Stromal cell of bone marrow (primary cell): ENCODE measurements at regions not wholly inside any gene's neighbourhood (a gene's known extent, or its start where the extent isn't known, plus 50 kb on each side); places are given as distances from the start of the nearest gene placed in this dataset.
A peak's percentile ranks its signal among the peaks of the same experiment; 100 is the strongest.
"Not testable (repeated sequence)": the region's sequence is repeated elsewhere in the genome, so short reads cannot be mapped to it uniquely, and the experiment has no call there.

Source experiments
- DNase-seq: peaks from one replicate; pipeline ENCODE4 v3.0.0-alpha.2; 2012; ENCODE audit warnings: low read depth

DNA sequence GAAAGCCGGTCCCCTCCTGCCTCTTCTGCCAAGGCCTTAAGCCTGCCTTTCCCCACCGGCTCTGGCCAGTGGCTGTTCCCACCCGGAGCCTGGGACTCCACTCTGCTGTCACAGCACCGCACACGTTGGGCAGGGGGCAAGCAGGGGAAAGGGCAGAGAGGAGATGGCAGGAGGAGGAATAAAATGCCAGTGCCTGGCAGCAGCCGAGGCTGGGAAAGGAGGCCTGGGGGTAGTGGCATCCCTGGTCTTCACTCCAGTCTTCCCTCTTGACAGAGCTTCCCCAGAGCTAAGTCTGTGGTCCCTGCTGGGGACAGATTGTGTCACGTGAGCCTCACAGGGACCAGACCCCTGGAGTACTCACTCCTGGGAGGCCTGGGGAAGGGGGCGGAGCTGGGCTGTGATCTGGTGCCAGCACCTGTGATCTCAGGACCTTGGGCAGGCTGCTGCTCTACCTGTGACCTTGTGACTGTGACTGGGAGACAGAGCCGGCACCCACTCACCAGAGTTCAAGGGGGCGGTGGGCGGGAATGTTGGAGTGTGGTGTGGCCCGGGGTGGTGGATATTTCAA is 97.2 kb upstream of the GSE1 start:
- DNase-seq, result no peak

DNA sequence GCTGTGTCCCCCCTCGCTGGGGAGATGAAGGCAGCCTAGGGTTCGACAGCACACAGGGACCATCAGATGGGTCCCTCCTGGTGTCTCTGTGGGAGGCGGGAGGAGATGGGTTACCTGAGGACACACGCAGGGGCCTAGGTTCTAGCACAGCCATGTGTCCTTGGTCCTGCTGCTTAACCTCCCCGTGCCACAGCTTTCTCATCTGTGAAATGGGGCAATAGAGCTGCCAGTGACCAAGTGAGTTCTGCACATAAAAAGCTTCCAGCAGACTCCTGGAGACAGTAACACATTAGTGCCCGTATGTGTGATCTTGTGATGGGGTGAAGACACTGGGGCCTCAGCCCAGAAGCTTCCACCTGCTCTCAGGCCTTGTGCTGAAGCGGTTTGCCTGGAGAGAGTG is 96.0 kb upstream of the GSE1 start:
- DNase-seq, result no peak

DNA sequence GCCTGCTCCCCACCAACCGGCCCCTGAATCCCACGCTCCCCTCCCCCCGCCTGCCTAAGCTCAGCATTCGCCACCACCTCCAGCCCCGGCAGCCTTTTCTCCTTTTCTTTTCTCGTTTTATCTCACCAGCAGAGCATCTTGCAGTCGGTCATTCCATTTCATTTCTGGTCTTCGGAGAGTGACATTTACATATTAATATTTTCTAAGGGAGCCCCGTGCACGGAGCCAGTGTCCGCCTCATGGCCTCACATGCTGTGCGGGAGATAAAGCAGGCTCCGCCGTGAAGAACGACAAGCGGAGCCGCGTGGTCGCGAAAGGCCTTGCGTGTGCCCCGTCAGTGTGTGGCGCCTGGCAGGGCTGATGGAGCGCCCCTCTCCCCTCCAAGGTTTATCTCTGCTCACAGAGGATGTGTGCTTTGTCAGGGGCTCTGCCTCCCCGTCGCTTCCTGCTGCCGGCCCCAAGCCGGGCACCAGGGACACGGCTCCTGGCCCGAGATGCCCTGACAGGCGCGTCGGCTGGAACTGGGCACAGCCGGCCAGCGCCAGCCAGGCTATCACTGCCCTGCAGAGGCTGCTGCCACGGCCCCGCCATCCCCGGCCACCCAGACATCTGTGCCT is 95.5 kb upstream of the GSE1 start:
- DNase-seq, result no peak

DNA sequence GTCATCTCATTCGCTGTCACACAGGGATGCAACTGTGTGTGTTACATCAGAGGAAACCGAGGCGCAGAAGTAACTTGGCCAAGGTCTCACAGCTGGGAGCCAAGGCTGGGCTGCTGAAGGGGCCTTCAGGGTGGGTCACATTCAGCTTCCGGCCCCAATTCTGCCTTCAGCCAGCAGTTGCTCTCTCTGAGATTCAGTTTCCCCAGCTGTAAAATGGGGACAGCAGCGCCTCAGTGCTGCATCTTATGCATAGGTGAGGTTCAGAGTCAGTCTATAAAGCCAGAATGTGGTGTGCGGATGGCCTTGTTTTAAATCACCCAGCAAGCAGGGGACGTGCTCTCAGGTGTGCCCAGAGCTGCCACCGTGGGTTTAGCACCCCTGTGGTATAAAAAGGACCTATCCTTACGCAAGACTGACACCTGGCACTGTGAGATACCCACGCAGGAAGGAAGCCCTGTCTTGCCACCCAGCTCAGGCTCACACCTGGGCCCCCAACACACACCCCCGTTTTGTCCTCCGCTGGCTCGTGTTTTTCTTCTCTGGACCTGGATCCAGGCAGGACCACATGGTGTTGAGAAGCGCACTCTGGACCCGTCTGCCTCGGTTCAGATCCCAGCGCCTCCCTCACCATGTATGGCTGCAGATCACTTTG is 94.6 kb upstream of the GSE1 start:
- no peak for DNase-seq

DNA sequence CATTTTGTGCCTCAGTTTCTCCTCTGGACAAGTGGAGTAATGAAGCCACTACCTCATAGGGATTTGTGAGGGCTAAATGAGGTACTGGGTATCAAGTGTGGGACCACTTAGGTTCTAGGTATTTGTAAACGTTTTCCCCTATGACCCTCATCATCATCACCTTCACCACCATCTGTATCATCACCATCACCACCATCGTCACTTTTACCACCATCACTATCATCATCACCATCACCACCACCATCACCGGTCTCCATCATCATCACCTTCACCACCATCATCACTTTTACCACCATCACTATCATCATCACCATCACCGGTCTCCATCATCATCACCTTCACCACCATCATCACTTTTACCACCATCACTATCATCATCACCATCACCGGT is 94.1 kb upstream of the GSE1 start:
- DNase-seq, result not testable (repeated sequence)

DNA sequence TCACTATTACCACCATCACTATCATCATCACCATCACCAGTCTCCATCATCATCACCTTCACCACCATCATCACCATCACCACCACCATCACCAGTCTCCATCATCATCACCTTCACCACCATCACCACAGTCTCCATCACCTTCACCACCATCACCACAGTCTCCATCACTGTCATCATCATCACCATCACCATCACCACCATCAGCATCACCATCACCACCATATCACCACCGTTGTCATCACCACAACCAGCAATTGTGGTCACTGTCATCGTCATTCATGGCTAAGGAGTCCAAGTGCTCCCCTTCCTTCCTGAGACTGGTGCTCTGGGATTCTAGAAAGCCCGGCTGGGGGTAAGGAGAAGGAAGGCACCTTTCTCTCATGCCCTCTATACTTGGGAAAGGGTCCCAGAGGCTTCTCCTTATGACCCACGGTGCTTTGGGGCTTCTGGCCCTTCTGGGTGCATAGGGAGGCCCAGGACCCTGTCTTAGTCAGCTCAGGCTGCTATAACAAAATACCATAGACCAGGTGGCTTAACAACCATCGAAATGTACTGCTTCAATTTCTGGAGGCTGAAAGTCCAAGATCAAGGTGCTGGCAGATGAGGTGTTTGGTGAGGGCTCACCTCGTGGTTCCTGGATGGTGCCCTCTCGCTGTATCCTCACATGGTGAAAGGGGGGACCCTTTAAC is 93.4 kb upstream of the GSE1 start:
- no peak for DNase-seq

DNA sequence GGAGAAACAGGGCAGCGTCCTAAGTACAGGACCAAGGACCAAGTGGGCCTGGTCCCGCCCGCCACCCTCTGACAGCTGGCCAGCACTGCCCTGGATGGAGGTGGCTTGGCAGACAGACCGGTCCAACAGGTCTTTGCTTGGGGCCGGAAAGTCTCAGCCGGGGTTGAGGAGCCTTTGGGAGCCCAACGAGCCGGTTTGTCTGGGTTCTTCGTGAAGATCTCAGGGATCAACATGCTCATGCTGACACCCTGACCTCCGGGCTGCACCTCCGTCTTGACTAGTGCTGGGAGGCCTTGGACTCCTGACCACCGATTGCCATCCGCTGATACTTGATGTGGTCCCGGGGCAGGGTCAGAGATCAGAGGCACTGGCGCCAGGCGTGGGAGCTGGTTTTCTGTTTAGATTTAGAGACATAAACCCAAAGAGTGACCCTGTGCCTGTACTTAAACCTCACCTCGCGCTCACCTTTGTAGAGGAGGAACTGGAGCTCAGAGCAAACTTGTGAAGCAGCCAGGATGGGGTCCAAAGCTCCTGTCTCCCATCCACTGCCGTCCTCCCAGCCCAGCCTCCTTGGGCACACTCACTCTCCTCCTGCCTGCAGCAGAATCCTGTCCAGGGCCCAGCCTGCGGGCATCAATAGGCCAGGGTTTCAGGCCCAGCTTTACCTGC is 92.1 kb upstream of the GSE1 start:
- DNase-seq, result no peak

DNA sequence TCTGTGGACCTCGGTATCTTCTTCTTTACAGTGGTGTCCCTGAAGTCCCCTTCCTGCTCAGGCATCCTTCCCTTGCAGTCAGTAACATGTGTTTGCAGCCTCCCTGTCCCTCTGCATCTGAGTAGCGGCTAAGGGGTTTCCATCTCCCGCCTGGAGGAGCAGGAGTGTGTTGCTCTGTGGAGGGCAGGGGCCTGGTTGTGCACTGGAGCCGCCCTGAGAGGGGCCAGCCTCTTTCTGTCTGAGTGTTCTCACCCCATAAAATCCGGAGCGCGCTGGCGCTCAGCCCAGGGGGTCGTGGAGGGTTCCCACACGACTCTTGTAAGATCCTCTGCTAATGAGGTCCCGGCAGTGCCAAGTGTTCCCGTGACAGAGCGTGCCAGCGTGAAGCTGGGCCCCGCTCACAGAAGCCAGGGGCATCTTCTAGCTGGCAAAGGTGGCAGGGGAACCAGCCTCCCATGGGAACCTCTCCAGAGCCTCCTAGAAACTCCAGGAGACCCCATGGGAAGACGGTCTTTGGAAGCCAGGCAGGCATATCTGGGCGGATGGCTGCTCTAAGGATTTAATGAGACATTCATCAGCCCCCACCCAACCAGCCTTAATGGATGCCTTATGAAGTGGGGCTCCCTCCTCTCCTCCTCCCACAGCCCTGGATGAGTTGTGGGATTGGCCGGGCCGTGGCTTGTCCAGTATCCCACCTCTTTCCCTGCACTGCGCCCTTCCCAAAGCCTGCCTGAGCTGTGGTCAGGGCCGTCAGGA is 91.4 kb upstream of the GSE1 start:
- no peak for DNase-seq

DNA sequence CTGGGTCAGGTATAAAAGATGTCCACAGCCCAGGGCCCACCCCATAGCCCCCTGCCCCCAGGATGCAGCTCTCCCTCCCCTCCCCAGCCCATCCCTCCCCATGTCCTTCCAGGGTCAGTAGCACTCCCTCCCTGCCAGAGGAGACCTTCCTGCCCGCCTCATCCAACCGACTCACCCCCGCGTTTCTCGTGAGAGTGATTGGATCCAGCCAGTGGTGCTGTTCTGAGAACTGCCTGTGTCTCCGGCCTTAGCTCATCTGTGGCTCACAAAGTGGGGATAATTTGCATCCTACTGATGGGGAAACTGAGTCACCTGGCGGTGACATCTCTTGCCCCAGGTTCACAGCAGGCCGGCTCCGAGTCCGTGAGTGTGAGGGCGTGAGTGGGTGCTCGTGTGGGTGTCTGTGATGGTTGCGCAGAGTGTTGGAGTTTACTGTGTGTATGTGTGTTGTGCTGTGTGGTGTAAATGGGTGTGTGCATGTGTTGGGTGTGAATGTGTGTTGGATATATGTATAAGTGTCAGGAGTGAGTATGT is 90.7 kb upstream of the GSE1 start:
- DNase-seq, result no peak

DNA sequence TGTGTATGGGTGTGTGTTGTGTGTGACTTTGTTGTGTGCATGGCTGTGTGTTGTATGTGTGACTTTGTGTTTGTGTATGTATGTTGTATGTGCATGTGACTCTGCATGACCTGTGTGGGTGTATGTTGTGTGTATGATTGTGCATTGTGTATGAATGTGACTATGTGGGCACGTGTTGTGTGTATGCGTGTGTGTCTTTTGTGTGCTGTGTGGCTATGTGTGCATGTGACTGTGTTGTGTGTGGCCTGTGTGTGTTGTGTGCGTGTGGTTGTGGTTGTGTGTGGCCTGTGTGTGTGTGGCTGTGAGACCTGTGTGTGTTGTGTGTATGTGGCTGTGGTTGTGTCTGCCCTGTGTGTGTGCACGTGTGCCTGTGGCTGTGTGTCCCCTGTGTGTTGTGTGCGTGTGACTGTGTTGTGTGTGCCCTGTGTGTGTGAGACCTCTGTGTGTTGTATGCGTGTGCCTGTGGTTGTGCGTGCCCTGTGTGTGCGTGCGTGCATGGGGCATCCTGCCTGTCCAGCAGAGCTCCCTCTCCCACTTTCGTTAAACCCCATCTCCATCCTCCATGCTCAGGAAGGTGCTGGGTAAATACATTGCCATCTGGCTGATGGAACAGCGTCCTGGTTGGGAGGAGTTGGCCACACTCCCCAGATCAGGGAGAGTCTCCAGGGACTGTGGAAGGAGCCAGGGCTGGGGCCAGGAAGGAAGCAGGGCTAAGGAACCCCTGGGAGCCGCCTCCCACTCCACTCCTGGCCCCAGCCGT is 90.1 kb upstream of the GSE1 start:
- no peak for DNase-seq

DNA sequence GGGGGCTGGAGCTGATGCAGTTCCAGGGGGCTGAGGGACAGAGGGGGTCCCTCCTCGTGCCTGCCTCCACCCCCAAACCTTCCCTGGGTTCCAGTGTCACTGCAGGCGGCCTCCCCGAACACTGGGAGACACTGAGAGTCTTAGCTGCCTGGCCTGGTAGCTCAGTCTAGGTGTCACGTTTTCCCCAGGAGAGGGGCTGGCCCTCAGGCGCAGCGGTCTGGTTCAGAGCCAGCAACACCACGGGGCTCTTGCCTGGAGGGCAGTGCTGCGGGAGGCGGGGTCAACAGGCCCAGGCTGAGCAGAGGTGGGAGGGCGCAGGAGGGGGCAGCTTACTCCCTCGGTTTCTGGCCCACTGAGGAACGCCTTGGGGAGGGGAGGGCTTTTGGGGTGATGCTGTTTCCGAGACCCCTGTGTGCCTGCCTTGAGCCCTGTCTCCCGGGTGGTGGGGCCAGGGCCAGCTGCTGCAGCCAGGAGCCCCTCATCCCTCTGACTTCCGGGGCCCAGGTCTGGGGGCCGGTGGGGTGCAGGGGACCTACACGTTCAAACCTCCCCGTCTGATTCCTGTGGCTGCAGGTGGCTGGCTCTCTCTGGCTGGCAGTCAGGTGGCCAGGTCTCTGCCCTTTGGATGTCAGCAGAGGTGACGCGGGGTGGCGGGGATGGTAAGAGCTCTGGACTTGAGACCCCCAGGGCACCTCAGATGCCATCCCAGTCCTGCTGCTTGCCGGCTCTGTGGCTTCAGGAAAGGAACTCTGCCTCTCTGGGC is 89.3 kb upstream of the GSE1 start:
- no peak for DNase-seq

DNA sequence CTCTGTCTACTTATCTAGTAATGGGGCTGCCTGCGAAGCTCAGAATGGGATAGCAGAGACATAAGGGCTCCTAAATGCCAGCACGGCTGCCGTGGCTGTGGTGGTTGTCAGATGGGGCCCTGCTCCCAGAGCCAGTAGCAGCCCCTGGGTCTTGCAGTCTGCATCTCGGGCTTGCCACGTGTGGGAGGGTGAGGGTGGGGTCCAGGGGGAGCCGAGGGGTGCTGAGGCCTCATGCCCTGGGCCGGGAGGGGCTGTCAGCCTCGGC is 88.8 kb upstream of the GSE1 start:
- DNase-seq, result no peak

DNA sequence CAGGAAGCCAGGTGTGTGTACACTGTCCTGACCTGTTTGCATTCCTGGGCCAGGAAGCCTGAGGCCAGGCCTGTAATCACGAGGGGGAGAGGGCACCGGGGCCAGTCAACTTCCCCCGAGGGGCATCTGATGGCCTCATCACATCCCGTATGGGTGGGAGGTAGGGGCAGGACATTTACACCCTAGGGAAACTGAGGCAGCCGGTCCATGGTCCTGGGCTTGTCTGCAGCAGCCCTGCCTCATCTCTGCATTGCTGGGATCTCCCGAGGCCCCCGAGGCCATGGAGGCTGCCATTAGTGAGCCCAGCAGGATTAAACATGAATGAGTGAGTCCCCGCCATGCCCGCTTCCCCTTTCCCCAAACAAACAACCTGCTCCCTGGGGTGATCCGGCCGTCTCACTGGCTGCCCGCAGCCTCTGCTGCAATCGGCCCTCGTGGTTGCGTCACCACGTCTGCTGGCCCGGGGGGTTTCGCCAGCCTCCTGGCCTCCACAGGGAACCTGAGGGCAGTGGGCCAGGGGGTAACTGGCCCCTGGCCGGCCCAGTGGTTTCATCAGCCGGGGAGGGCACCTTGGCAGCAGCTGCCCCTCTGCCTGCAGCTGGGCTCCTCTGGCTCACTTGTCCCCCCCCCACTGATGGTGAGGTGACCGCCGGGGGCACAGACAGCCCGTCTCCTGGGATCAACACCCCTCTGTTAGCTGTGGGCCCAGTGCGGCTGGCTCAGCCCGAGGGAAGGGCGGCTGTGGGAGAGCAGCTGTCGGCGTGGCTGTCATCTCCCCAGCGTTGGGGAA is 88.3 kb upstream of the GSE1 start:
- peak; percentile 31 for DNase-seq

DNA sequence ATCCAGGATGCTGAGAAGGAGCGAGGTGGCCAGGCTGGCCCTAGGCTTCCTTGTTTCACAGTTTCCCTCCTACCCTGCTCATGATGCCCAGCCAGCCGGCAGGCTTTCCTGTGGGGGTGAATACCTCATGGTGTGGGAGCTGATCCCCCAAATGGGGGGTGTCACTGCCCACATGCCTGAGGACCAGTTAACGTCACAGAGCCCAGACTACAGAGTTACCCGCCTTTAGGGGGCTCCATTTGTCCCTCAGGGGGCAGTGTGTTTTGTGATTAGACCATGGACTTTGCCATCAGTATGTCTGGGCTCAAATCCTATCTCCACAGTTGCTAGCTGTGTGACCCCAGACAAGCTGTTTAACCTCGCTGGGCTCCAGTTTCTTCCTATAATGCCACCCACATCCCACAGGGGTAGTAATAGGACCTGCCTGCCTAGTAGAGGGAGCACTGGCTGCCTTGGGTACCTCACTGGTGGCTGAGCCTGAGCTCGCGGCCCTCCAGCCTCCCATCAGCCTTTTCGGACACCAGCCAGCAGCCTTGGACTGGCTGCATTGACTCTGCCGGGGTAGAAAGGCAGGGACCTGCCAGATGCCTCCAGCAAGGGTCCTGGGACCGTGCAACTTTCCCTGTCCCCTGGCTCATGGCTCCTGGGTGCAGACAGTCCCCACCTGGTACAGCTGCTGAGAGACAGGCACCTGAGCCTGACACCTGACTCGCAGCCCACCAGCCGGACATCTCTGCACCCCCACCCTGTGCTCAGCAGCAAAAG is 87.5 kb upstream of the GSE1 start:
- no peak for DNase-seq

DNA sequence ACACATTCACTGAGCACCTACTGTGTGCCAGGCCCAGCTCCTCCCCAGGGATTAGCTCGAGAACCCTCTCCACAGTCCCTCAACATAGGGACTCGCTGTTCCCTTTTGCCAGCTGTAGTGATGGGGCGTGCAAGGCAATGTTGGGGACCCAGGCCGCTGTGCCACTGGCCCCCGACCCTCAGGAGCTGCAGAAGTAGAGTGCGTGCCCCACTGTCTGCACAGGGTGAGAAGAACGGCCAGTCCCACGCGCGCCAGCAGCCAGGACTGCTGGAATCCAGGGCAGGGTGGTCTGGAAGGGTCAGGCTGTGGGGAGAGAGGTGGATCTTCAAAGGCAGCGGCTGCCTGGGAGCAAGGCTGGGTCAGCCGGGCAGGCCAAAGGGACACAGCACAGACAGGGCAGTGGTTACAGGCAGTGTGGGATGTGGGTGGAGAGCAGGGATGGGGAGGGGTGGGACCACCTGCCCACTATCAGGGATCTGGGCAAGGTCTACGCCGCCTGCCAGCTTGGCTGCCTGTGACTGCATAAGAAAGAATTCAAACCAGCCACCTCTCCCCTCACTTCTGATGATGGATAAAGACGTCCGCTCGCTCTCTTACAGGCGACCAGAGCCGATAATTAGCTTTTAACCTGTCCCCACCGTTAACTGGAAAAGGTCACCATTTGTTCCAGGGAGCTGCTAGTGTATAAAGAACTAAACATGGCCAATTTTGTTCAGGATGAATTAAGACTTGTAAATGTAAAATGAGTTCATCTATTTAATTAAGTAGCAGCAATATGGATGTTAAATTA is 86.7 kb upstream of the GSE1 start:
- DNase-seq, result no peak

DNA sequence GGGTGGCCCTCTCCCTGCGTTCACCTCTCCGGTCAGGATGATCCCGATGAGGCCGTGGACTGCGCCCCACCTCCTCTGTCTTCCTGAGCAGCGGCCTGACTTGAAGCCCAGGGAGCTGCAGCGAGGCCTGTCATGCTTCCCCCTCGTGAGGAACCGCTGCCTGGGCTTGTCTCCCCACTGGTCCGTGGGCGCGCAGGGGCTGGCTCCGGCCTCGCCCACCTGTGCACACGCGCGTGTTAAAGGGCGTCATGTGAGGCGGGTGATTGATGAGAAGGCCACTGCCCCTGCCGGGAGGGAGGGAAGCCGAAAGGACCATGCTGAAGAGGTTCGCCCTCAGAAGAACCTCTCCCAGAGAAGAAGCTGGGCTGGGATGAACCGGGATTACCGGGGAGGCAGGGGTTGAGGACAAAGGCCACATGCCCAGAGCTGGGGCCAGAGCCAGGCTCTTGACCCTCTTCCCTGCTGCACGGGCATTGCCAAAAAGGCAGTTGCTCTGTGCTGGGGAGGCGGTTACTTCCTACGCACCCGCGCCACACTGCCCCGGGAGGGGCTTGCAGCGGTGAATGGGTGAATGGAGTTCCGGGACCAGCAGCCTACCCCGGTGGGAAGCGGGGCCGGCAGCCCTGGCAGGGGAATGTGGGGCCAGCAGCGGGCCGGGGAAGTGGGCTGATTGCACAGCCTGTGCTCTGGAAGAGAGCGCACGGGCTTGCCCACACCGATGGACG is 85.9 kb upstream of the GSE1 start:
- no peak for DNase-seq

DNA sequence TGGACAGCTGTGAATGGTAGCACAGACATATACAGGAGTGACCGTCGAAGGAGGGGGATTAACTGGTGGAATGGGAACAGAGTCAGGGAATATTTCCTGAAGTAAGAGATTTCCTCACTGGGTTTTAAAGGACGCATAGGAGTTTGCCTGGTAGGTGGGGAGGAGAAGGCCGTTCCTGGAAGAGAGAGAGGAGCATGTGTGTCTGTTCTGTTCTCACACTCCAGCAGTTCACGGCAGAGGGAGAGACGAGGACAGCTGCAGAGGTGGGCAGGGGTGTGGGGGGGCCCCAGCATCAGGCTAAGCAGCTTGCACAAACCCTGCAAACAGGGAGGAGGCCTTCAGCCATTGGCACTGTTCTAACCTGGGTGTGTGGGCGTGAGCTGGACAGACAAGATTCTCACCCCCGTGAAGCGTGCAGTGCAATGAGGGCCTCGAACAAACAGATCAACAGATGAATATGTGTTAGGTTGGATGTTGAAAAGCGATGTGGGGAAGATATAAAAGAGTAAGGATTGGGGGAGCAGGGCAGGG is 85.3 kb upstream of the GSE1 start:
- DNase-seq, result no peak
